Right cardiac atrium (tissue), 5 donors: ENCODE measurements at regions not wholly inside any gene's neighbourhood (a gene's known extent, or its start where the extent isn't known, plus 50 kb on each side); places are given as distances from the start of the nearest gene placed in this dataset.

Experiments
- ATAC-seq, 2 donors: fragments of 200-7000 bp; cut with Tn5 transposase; one replicate each; pipeline versions ENCODE4 v1.8.0 to v1.9.1; 2020; ENCODE audit warnings: moderate library complexity in 2 of 2, mild to moderate bottlenecking in 1 of 2
- DNase-seq, 3 donors: peaks; one replicate each; pipeline ENCODE4 v3.0.0-alpha.2; 2020
- H3K27ac ChIP-seq: one replicate; pipeline ENCODE4 v1.5.1; 2013; ENCODE audit warnings: mild to moderate bottlenecking, low read length, control low read depth, moderate library complexity
- H3K27me3 ChIP-seq: one replicate; pipeline ENCODE4 v1.6.1; 2013; ENCODE audit not compliant: control insufficient read depth, insufficient read depth
- H3K4me1 ChIP-seq: one replicate; pipeline ENCODE4 v1.6.1; 2013; ENCODE audit warnings: low read length; ENCODE audit not compliant: control insufficient read depth, insufficient read depth
- H3K4me3 ChIP-seq: one replicate; pipeline ENCODE4 v1.5.1; 2013; ENCODE audit warnings: low read length, control low read depth
- H3K9me3 ChIP-seq: one replicate; pipeline ENCODE4 v1.6.1; 2013; ENCODE audit warnings: low read length; ENCODE audit not compliant: control insufficient read depth
- WGBS: extraction: QIAGEN DNeasy Blood & Tissue Kit; methylation state at CpG from one replicate; pipeline ENCODE4 v1.1.7; 2013; 5-methylcytosine and 5-hydroxymethylcytosine counted together
- intact Hi-C, 4 donors: fragments of 100-400 bp; cut with DNase I; formaldehyde crosslinking; loops; one replicate each; pipeline versions ENCODE4 v1.11.0 to v1.14.0; 2022 to 2023
- donor health status: healthy with polysubstance abuse.
- donor health status: DM: no; HTN: yes; CAD: no.
- donor health status: DM: no; HTN: no; CAD: no.
- donor health status: DM: no; HTN: yes; CAD: no; lungs with severe emphysema.
- donor health status: DM: yes; HTN: yes; CAD: no.

DNA sequence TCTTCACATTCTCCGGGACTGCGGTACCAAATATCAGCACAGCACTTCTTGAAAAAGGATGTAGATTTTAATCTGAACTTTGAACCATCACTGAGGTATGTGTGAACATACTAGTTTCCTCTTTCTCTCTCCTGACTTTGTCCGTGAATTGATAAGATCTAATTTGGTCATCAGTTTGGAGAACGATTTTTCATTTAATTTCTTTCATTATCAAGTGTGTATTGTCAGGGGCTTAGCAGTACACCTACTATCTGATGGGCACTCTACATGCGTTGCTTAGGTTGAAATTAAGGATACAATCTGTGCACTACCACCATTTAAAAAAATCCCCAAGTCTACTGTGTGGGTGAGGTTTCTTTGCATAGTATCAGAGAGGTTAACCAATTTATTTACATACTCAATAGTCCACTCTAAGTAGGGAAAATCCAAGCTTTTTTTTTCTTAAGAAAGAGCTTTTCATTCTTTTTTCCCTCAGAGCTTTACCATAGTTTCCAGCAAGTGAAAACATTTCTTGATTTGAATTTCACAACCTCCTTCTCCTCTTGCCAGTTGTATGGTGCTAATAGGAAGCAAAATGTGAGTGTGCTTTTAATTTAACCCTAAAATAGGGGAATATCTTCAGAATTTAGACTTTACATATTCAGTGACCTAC lies 105.4 kb upstream of the ESR1 start:
- Histone ChIP-seq H3K27me3 (no peaks in the 10 kb centered on the region), H3K4me1 (no peaks in the 10 kb centered on the region), H3K27ac (no peak overlapping the region), H3K4me3 (no peak overlapping the region), H3K9me3 (no peaks in the 10 kb centered on the region)
- DNase-seq (no peak), ATAC-seq (no peak)
- WGBS, result 50% methylated on average over 5 of the region's 5 CpGs
- intact Hi-C loops, result no loop called here

DNA sequence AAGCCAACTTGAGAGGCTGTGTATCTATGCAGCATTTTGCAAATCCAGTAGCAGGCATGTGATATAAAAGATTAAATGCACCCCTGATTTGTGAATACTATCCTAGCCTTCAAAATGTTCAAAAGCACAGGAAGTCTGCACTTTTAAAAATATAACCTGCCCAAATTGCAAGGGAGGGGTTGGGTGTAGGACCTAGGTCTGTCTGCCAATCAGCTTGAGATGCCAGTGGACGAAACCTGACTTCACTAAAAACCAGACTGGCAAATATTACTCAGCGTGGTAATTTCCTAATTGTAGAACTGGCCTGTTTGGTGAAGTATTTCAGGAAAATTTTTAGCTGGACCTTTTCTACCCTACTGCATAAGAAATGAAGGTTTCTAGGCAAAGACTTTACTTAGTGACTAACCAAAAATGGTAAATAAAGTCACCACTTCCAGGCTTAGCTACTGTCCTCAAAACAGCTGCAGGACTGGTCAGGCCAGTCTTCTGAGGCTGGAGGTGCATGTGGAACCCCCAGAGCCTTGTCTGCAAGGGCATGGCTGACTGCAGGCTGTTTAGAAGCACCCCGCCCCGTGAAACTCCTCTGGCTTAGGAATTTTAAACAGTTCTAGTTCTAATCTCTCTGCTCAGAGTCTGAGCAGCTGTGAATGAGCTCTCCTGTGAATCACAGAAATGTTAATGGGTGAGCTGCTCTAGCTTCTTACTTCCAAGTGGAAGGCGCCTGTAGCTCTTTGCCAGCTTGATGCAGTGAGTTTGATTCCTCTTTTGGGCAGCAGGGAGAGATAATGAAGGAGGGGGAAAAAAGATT lies 104.4 kb upstream of the ESR1 start:
- Histone ChIP-seq H3K4me1 (no peaks in the 10 kb centered on the region), H3K9me3 (no peaks in the 10 kb centered on the region), H3K27me3 (no peaks in the 10 kb centered on the region), H3K4me3 (no peak overlapping the region), H3K27ac (peak overlapping the region; percentile 45)
- intact Hi-C loops, result no loop called here
- ATAC-seq, result peak; percentile 39 to 60
- WGBS, result 53% methylated on average over 5 of the region's 5 CpGs
- DNase-seq, result peak in 1 of 3 donors; percentile 49

DNA sequence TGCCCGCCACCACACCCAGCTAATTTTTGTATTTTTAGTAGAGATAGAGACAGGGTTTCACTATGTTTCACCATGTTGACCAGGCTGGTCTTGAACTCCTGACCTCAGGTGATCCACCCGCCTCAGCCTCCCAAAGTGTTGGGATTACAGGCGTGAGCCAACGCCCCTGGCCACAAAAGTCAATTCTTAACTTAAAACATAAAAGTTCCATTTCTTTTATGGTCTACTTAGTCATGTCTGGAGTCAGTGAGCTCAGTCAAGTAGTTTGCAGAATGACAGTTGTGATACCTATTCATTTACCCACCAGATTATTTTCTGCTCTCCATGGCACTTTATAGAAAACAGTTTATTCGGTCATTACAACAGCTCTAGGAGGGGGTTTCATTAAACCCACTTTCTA lies 103.1 kb upstream of the ESR1 start:
- no peaks in the 10 kb centered on the region for H3K4me1 ChIP-seq
- no peak overlapping the region for H3K27ac ChIP-seq
- 88% methylated on average over 5 of the region's 5 CpGs for WGBS
- H3K27me3 ChIP-seq, result no peaks in the 10 kb centered on the region
- intact Hi-C loops, result no loop called here
- DNase-seq, result no peak
- no peak overlapping the region for H3K4me3 ChIP-seq
- ATAC-seq, result no peak
- no peaks in the 10 kb centered on the region for H3K9me3 ChIP-seq

DNA sequence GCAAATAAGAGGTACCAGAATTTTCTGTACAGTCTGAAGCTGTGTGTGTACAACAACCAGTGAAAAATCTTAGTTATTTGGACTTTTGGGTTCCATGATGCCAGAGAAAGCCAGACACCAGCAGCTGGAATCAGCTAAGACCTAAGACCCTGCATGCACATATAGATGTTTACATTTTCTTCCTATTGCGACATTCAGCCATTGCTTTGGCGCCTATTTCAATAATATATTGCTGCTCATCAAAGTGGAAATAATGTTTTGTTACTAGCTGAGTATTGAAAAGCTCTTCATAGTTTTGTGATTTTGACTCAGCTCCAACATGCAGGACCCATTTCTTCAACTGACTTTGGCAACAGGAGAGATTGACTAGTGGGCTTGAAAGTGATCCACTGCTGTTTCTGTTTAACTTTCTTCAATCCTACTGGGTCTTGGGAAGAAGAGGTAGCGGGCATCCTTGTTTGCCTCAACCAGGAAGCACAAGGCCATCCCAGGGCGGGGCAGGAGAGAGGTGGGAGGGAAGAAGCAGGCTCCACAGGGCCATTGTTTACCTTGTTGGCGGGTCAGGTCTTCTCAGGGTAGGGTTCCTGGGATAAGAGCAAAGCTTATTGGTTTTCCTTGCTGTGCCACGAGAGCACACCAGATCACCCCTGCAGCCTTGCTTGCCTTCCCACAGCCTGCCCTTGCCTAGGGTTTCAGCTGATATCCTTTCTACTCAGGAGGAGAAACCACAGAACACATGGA lies 101.3 kb upstream of the ESR1 start:
- DNase-seq (no peak), ATAC-seq (no peak)
- H3K9me3 ChIP-seq, result no peaks in the 10 kb centered on the region
- H3K4me1 ChIP-seq, result no peaks in the 10 kb centered on the region
- no peak overlapping the region for H3K27ac ChIP-seq
- H3K27me3 ChIP-seq, result no peaks in the 10 kb centered on the region
- intact Hi-C loops, result no loop called here
- no peak overlapping the region for H3K4me3 ChIP-seq
- 84% methylated on average over 6 of the region's 6 CpGs for WGBS

DNA sequence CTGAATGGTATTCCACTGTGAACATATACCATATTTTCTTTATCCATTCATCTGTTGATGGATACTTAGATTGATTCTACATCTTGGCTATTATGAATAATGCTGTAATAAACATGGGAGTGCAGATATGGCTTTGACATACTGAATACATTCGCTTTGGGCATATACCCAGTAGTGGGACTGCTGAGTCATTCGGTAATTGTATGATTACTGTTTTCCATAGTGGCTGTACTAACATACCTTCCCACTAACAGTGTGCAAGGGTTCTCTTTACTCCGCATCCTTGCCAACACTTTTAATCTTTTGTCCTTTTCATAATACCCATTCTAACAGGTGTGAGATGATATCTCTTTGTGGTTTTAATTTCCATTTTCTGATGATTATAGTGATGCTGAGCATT lies 98.2 kb upstream of the ESR1 start:
- Histone ChIP-seq H3K27ac (no peak overlapping the region), H3K4me1 (no peaks in the 10 kb centered on the region), H3K4me3 (no peak overlapping the region), H3K27me3 (no peaks in the 10 kb centered on the region), H3K9me3 (no peaks in the 10 kb centered on the region)
- ATAC-seq (no peak), DNase-seq (no peak)
- intact Hi-C loops, result no loop called here
- WGBS, result 96% methylated on average over 3 of the region's 3 CpGs

DNA sequence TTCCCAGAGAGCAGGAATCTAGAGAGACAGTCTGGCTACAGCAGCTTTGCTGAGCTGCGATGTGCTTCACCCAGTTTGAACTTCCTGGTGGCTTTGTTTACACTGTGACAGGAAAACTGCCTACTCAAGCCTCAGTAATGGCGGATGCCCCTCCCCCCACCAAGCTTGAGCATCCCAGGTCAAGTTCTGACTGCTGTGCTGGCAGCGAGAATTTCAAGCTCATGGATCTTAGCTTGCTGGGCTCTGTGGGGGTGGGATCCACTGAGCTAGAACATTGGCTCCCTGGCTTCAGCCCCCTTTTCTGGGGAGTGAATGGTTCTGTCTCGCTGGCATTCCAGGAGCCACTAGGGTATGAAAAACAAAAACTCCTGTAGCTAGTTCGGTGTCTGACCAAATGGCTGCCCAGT lies 91.0 kb upstream of the ESR1 start:
- intact Hi-C loops, result no loop called here
- ATAC-seq (no peak), DNase-seq (no peak)
- Histone ChIP-seq H3K27me3 (no peaks in the 10 kb centered on the region), H3K27ac (no peak overlapping the region), H3K4me3 (no peak overlapping the region), H3K9me3 (no peaks in the 10 kb centered on the region), H3K4me1 (no peaks in the 10 kb centered on the region)
- 59% methylated on average over 5 of the region's 5 CpGs for whole genome bisulfite sequencing

DNA sequence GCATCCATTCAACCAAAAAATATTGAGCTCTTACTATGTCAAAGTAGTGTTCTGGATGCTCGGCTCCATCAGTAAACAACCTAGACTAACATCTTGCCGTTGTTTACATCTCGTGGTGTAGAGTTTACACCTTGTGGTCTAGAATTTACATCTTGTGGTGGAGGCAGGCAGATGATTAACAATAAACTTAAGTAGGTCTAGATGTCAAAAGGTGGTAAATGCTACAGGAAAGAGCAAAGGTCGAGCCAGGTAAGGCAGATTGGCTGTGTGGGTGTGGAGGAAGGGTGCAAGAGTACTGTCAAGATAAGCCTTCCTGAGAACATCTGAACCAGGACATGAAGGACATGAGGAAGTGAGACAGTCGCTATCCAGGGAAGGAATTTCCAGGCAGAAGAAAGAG lies 88.4 kb upstream of the ESR1 start:
- 78% methylated on average over 5 of the region's 5 CpGs for WGBS
- Histone ChIP-seq H3K9me3 (no peaks in the 10 kb centered on the region), H3K4me3 (no peak overlapping the region), H3K27ac (no peak overlapping the region), H3K4me1 (no peaks in the 10 kb centered on the region), H3K27me3 (no peaks in the 10 kb centered on the region)
- ATAC-seq (no peak), DNase-seq (no peak)
- intact Hi-C loops, result no loop called here

DNA sequence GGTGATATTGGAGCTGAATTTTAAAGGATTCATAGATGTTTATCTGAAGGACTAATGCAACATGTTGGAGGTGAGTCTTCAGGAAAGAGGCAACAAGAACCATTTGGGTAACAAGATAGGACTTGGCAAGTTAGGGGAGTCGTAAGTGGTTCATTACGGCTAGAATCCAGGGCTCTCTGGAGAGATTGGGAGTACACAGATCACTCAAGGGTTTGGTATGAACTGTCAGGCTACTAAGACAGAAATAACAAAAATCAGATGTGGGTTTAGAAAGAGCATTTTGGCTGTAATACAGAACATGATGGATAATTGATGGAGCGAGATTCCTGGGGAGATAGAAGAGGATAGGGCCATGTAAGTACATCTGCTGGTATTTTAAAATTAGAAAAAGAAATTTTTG lies 86.3 kb upstream of the ESR1 start:
- H3K27ac ChIP-seq, result no peak overlapping the region
- H3K27me3 ChIP-seq, result no peaks in the 10 kb centered on the region
- DNase-seq, result no peak
- H3K4me3 ChIP-seq, result no peak overlapping the region
- no peaks in the 10 kb centered on the region for H3K9me3 ChIP-seq
- no peaks in the 10 kb centered on the region for H3K4me1 ChIP-seq
- ATAC-seq, result no peak
- intact Hi-C loops, result no loop called here
- 79% methylated on average over 3 of the region's 3 CpGs for WGBS

DNA sequence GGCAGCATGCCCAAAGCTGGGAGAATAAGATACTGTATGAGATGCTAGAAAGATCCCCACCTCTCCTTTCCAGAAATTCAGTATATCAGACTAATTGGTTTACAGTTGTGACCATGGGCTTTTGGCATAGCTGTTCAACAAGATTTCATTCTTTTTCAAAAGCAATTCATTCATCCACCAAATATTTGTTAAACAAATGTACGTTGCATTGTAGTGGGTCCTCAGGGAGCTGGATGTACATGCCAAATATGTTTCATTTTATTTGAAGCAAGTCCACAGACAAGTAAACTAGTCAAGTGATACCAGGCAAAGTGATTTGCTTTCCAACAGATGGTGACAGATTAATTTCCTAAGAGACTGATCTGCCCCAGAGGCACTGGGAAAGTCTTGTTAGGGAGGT lies 85.8 kb upstream of the ESR1 start:
- intact Hi-C loops, result no loop called here
- WGBS, result 59% methylated on average over 1 of the region's 1 CpG
- ATAC-seq (no peak), DNase-seq (no peak)
- H3K4me1 ChIP-seq, result no peaks in the 10 kb centered on the region
- no peak overlapping the region for H3K27ac ChIP-seq
- H3K4me3 ChIP-seq, result no peak overlapping the region
- H3K9me3 ChIP-seq, result no peaks in the 10 kb centered on the region
- no peaks in the 10 kb centered on the region for H3K27me3 ChIP-seq

DNA sequence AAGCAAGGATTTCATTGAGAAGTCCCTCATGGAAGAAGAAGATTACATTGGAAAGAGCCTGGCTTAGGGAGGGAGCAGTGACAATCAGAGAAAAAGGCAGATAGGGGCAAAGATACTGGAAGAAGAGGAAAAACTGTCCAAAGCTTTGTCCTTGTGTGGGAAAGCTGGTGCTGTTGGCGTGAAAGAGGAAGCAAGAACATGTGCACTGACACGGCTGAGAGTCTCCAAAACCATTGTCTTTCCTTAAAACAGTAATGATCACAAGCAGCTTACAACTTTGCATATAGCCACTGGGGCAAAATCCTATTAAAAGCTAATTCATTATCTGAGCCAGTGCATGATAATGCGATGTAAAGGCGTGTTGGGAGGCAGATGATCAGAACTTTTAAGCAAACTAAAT lies 85.1 kb upstream of the ESR1 start:
- intact Hi-C loops, result no loop called here
- no peak for ATAC-seq
- no peaks in the 10 kb centered on the region for H3K9me3 ChIP-seq
- DNase-seq, result no peak
- WGBS, result 79% methylated on average over 4 of the region's 4 CpGs
- no peaks in the 10 kb centered on the region for H3K4me1 ChIP-seq
- H3K27me3 ChIP-seq, result no peaks in the 10 kb centered on the region
- no peak overlapping the region for H3K4me3 ChIP-seq
- H3K27ac ChIP-seq, result no peak overlapping the region

DNA sequence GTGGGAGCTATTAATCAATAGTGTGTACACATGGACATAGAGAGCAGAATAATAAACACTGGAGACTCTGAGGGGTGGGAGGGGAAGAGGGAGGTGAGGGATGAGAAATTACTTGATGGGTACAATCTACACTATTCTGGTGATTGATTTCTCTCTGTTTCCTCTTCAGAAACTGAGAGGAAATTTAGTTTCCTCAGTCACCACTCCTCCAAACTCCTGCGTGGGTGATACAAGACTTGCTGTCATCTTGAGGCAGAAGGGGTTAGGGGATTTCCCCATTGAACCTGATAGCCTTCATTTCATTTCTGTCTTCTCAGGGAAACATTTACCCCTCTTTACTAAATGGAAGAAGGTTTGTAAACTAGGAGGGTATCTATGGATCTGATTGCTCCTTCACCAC lies 84.3 kb upstream of the ESR1 start:
- intact Hi-C loops, result no loop called here
- 46% methylated on average over 1 of the region's 1 CpG for WGBS
- no peak for DNase-seq

More for the DNA sequence above, 84.3 kb upstream of the ESR1 start:
- no peaks in the 10 kb centered on the region for H3K27me3 ChIP-seq
- H3K9me3 ChIP-seq, result no peaks in the 10 kb centered on the region
- no peak overlapping the region for H3K27ac ChIP-seq
- H3K4me1 ChIP-seq, result no peaks in the 10 kb centered on the region
- no peak overlapping the region for H3K4me3 ChIP-seq
- ATAC-seq, result no peak
